PC-3 (cell line): ENCODE measurements at regions not wholly inside any gene's neighbourhood (a gene's known extent, or its start where the extent isn't known, plus 50 kb on each side); places are given as distances from the start of the nearest gene placed in this dataset.
"Not testable (repeated sequence)": the region's sequence is repeated elsewhere in the genome, so short reads cannot be mapped to it uniquely, and the experiment has no call there.

Source experiments
- ATAC-seq: fragments of 200-7000 bp; cut with Tn5 transposase; 2 replicates; pipeline ENCODE4 v1.9.1; 2020; ENCODE audit warnings: mild to moderate bottlenecking, moderate library complexity
- BruUV-seq: library from RNA; stranded (reverse); fragments of 400-500 nt; replicated peaks from 2 replicates; lab custom pipeline; 2021; lab: Mats Ljungman, UMichigan
- CTCF ChIA-PET: fragments of 300-600 bp; sonication (Branson Sonifier 250); formaldehyde crosslinking; loops from one replicate; lab custom pipeline; 2022; ENCODE audit warnings: antibody characterized with exemption; lab: Charles Lee
- POLR2A ChIA-PET: fragments of 300-600 bp; sonication (Branson Sonifier 250); formaldehyde crosslinking; loops from one replicate; lab custom pipeline; 2022; ENCODE audit warnings: antibody characterized with exemption; ENCODE audit not compliant: unreplicated experiment; lab: Charles Lee
- DNase-seq: peaks from one replicate; pipeline ENCODE4 v3.0.0-alpha.2; 2015
- H2AFZ ChIP-seq: fragments of 300-600 bp; sonication (generic); 2 replicates; pipeline ENCODE4 v1.6.0; 2016; ENCODE audit warnings: antibody characterized with exemption, low read length
- H3F3A ChIP-seq: fragments of 300-600 bp; sonication (generic); one replicate; pipeline ENCODE4 v1.6.0; 2017; ENCODE audit warnings: antibody characterized with exemption, low read length, control low read depth, mild to moderate bottlenecking; ENCODE audit not compliant: unreplicated experiment
- H3K27ac ChIP-seq: fragments of 300-600 bp; sonication (generic); 2 replicates; pipeline ENCODE4 v1.5.1; 2016; ENCODE audit warnings: mild to moderate bottlenecking, low read length
- H3K27me3 ChIP-seq: fragments of 300-600 bp; sonication (generic); 2 replicates; pipeline ENCODE4 v1.6.1; 2016; ENCODE audit warnings: low read length, mixed read lengths
- H3K36me3 ChIP-seq: fragments of 300-600 bp; sonication (generic); 2 replicates; pipeline ENCODE4 v1.6.1; 2016; ENCODE audit warnings: low read depth, mixed run types, low read length, mixed read lengths
- H3K4me1 ChIP-seq: fragments of 300-600 bp; sonication (generic); 2 replicates; pipeline ENCODE4 v1.5.1; 2016; ENCODE audit warnings: low read length; ENCODE audit not compliant: insufficient read depth
- H3K4me2 ChIP-seq: fragments of 300-600 bp; sonication (generic); 2 replicates; pipeline ENCODE4 v1.6.0; 2016; ENCODE audit warnings: low read length
- H3K4me3 ChIP-seq: fragments of 300-600 bp; sonication (generic); 2 replicates; pipeline ENCODE4 v1.5.1; 2016; ENCODE audit warnings: mild to moderate bottlenecking, low read length, mixed read lengths
- H3K79me2 ChIP-seq: fragments of 300-600 bp; sonication (generic); 2 replicates; pipeline ENCODE4 v1.6.1; 2017; ENCODE audit warnings: low read length, mixed read lengths
- H3K9ac ChIP-seq: fragments of 300-600 bp; sonication (generic); 2 replicates; pipeline ENCODE4 v1.6.0; 2016; ENCODE audit warnings: mild to moderate bottlenecking, low read length
- H3K9me2 ChIP-seq: fragments of 300-600 bp; sonication (generic); replicated peaks from 2 replicates; pipeline ENCODE4 v1.6.1; 2016; ENCODE audit warnings: mixed run types, low read length, mixed read lengths
- H3K9me3 ChIP-seq: fragments of 300-600 bp; sonication (generic); 2 replicates; pipeline ENCODE4 v1.6.1; 2016; ENCODE audit warnings: low read length, mixed read lengths
- H4K20me1 ChIP-seq: fragments of 300-600 bp; sonication (generic); 2 replicates; pipeline ENCODE4 v1.6.1; 2016; ENCODE audit warnings: low read length, mixed read lengths
- EZH2 ChIP-seq: fragments of 300-600 bp; sonication (generic); IDR thresholded peaks from one replicate; pipeline ENCODE4 v1.6.1; 2017; ENCODE audit warnings: antibody characterized with exemption, mild to moderate bottlenecking, low read length; ENCODE audit not compliant: unreplicated experiment
- EZH2phosphoT487 ChIP-seq: fragments of 300-600 bp; sonication (generic); IDR thresholded peaks from 2 replicates; pipeline ENCODE4 v1.6.1; 2018; ENCODE audit warnings: mild to moderate bottlenecking, antibody characterized with exemption, low read length, borderline replicate concordance
- intact Hi-C: fragments of 100-400 bp; cut with micrococcal nuclease; formaldehyde crosslinking; loops from 2 replicates; pipeline ENCODE4 v1.9.0; 2023
- TF ChIP-seq, protein P1 (sequence below): fragments of 300-600 bp; sonication (generic); conservative IDR thresholded peaks from 2 replicates; pipeline ENCODE4 v1.5.1; 2017; ENCODE audit warnings: antibody characterized with exemption, low read depth, mild to moderate bottlenecking, low read length

DNA sequence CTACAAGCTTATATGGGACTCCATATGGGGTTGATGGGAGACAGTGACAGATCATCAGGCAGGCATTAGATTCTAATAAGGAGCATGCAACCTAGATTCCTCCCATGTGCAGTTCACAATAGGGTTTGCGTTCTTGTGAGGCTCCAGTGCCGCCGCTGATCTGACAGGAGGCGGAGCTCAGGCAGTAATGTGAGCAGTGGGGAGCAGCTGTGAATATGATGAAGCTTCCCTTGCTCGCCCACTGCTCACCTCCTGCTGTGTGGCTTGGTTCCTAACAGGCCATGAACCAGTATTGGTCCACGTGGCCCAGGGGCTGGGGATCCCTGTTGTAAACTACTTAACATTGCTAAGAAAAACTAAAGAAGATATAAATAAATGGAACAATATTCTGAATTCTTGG lies 378.4 kb downstream of the KCNRG start:
- Histone ChIP-seq H2AFZ (no peak overlapping the region), H3K9me3 (no peaks in the 10 kb centered on the region), H3K4me3 (no peak overlapping the region), H3K36me3 (no peaks in the 10 kb centered on the region), H3K9ac (no peak overlapping the region), H3K27me3 (no peaks in the 10 kb centered on the region), H3K79me2 (no peaks in the 10 kb centered on the region), H3K27ac (no peak overlapping the region), H4K20me1 (no peaks in the 10 kb centered on the region), H3K4me1 (no peaks in the 10 kb centered on the region), H3F3A (no peaks in the 10 kb centered on the region), H3K9me2 (no peaks in the 10 kb centered on the region), H3K4me2 (no peak overlapping the region)
- no TSS peak for BruUV-seq
- ATAC-seq (no peak), DNase-seq (no peak)
- intact Hi-C loops: no loop called here
- ChIA-PET POLR2A (no interaction called here), CTCF (no interaction called here)
- TF ChIP-seq, protein P1, sequence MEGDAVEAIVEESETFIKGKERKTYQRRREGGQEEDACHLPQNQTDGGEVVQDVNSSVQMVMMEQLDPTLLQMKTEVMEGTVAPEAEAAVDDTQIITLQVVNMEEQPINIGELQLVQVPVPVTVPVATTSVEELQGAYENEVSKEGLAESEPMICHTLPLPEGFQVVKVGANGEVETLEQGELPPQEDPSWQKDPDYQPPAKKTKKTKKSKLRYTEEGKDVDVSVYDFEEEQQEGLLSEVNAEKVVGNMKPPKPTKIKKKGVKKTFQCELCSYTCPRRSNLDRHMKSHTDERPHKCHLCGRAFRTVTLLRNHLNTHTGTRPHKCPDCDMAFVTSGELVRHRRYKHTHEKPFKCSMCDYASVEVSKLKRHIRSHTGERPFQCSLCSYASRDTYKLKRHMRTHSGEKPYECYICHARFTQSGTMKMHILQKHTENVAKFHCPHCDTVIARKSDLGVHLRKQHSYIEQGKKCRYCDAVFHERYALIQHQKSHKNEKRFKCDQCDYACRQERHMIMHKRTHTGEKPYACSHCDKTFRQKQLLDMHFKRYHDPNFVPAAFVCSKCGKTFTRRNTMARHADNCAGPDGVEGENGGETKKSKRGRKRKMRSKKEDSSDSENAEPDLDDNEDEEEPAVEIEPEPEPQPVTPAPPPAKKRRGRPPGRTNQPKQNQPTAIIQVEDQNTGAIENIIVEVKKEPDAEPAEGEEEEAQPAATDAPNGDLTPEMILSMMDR: no peak
- TF ChIP-seq EZH2phosphoT487 (no peak), EZH2 (no peak)

GRCh38 chr13:50396001-50396400 lies 380.8 kb downstream of the KCNRG start:
- DNase-seq: no peak

GRCh38 chr13:50396618-50397017 lies 381.4 kb downstream of the KCNRG start:
- H3K9ac ChIP-seq, H3K27ac ChIP-seq, CTCF ChIA-PET, BruUV-seq, H3K4me2 ChIP-seq, H3F3A ChIP-seq, H3K4me3 ChIP-seq, DNase-seq, H3K4me1 ChIP-seq, H3K79me2 ChIP-seq, ATAC-seq, H3K27me3 ChIP-seq, POLR2A ChIA-PET, H3K9me3 ChIP-seq, H3K9me2 ChIP-seq, intact Hi-C loops, H4K20me1 ChIP-seq, H3K36me3 ChIP-seq, H2AFZ ChIP-seq: not testable (repeated sequence)

More at GRCh38 chr13:50396001-50396400, 380.8 kb downstream of the KCNRG start:
- TF ChIP-seq, protein P1: no peak
- no peak for TF ChIP-seq EZH2
- no peak for TF ChIP-seq EZH2phosphoT487
- Histone ChIP-seq H3K36me3 (no peaks in the 10 kb centered on the region), H3K79me2 (no peaks in the 10 kb centered on the region), H3K27ac (no peak overlapping the region), H3K4me2 (no peak overlapping the region), H3K9me3 (no peaks in the 10 kb centered on the region), H3F3A (no peaks in the 10 kb centered on the region), H4K20me1 (no peaks in the 10 kb centered on the region), H3K4me1 (peaks cover under 1% of the 10 kb centered on the region), H3K27me3 (no peaks in the 10 kb centered on the region), H3K9me2 (no peaks in the 10 kb centered on the region), H2AFZ (no peak overlapping the region), H3K4me3 (no peak overlapping the region), H3K9ac (no peak overlapping the region)
- CTCF ChIA-PET: no interaction called here
- POLR2A ChIA-PET: no interaction called here
- ATAC-seq: no peak
- intact Hi-C loops: no loop called here
- BruUV-seq: no TSS peak
